ENCODE measurements at regions not wholly inside any gene's neighbourhood (a gene's known extent, or its start where the extent isn't known, plus 50 kb on each side); places are given as distances from the start of the nearest gene placed in this dataset.

DNA sequence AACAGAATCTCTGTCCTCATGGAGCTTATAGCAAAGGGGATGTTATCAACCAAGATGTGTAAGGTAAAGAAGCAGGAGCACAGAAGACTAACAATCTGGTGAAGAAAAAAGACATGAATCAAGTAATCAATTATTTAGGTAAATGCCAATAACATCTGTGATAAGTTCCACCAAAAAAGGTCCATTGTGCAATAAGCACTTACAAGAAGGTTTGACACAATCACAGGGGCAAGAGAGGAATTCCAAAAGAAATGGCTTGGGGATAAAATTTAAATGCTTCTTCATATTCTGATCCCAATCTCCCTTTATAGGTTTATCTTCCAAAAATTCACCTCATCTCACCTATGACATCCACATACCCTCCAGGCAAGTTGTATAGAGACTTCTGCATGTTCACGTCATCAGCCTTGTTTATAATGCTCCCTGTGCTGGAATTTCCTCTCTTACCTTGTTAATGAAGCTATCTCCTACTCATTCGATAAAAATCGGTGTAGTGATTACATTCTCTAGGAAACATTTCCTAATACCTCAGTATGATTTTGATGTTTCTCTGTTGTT lies 53.6 kb upstream of the DPT start:
- Mint-ChIP-seq H3K4me3 (no peak overlapping the region), H3K27me3 (peaks cover 12% of the 10 kb centered on the region), H3K4me1 (no peaks in the 10 kb centered on the region), H3K27ac (no peak overlapping the region), H3K36me3 (ENCODE audit: low read depth) (no peaks in the 10 kb centered on the region)
- DNase-seq, result no peak
- no peak for ATAC-seq
- H3K9me3 ChIP-seq (ENCODE audit: control insufficient read depth, low read length, poor library complexity, severe bottlenecking), result no peaks in the 10 kb centered on the region

GRCh38 chr1:168783458-168784210 lies 54.6 kb upstream of the DPT start:
- no peak for DNase-seq
- ATAC-seq, result no peak
- H3K4me3 Mint-ChIP-seq, result no peak overlapping the region
- H3K36me3 Mint-ChIP-seq (ENCODE audit: low read depth), result no peaks in the 10 kb centered on the region
- H3K27me3 Mint-ChIP-seq, result peaks cover 17% of the 10 kb centered on the region
- no peaks in the 10 kb centered on the region for H3K4me1 Mint-ChIP-seq
- H3K27ac Mint-ChIP-seq, result no peak overlapping the region
- no peaks in the 10 kb centered on the region for H3K9me3 ChIP-seq (ENCODE audit: control insufficient read depth, low read length, poor library complexity, severe bottlenecking)

- Mint-ChIP-seq H3K27ac (no peak overlapping the region), H3K4me1 (peaks cover 2% of the 10 kb centered on the region), H3K27me3 (peaks cover 38% of the 10 kb centered on the region), H3K36me3 (ENCODE audit: low read depth) (peaks cover 5% of the 10 kb centered on the region), H3K4me3 (no peak overlapping the region)
- DNase-seq (no peak), ATAC-seq (no peak)
- no peaks in the 10 kb centered on the region for H3K9me3 ChIP-seq (ENCODE audit: control insufficient read depth, low read length, poor library complexity, severe bottlenecking)
These were observed 57.7 kb upstream of the DPT start for GRCh38 chr1:168786476-168787330.

GRCh38 chr1:168788258-168788657 lies 59.3 kb upstream of the DPT start:
- H3K9me3 ChIP-seq (ENCODE audit: control insufficient read depth, low read length, poor library complexity, severe bottlenecking), result no peaks in the 10 kb centered on the region
- Mint-ChIP-seq H3K4me1 (peaks cover 4% of the 10 kb centered on the region), H3K4me3 (no peak overlapping the region), H3K27ac (no peak overlapping the region), H3K36me3 (ENCODE audit: low read depth) (peaks cover 5% of the 10 kb centered on the region), H3K27me3 (peaks cover 38% of the 10 kb centered on the region)
- ATAC-seq (no peak), DNase-seq (no peak)

GRCh38 chr1:168789501-168789900 lies 60.5 kb upstream of the DPT start:
- Mint-ChIP-seq H3K27ac (no peak overlapping the region), H3K36me3 (ENCODE audit: low read depth) (peaks cover 5% of the 10 kb centered on the region), H3K27me3 (peaks cover 42% of the 10 kb centered on the region), H3K4me3 (no peak overlapping the region), H3K4me1 (peaks cover 4% of the 10 kb centered on the region)
- ATAC-seq, result no peak
- H3K9me3 ChIP-seq (ENCODE audit: control insufficient read depth, low read length, poor library complexity, severe bottlenecking), result no peaks in the 10 kb centered on the region
- no peak for DNase-seq

DNA sequence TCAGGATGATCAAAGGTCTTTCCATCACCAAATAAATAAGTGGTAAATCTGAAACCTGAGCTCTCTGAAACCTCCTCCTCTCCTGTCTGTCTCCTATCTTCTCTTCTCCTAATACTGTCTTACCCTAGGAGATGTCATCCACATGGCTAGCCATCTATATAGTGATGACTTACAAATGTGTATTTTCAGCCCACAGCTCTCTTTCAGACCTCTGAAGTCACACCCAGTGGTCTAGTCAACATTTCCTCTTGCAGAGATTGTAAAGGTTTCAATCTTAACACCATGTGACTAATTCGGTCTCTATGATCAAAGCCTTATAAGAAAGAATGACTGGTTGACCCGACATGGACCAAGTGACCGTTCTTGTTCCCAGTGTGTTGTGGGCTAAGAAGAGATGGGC lies 63.1 kb upstream of the DPT start:
- no peaks in the 10 kb centered on the region for H3K9me3 ChIP-seq (ENCODE audit: control insufficient read depth, low read length, poor library complexity, severe bottlenecking)
- ATAC-seq (no peak), DNase-seq (no peak)
- Mint-ChIP-seq H3K27me3 (peaks cover 39% of the 10 kb centered on the region), H3K27ac (no peak overlapping the region), H3K4me1 (peaks cover 4% of the 10 kb centered on the region), H3K36me3 (ENCODE audit: low read depth) (peaks cover 5% of the 10 kb centered on the region), H3K4me3 (no peak overlapping the region)

DNA sequence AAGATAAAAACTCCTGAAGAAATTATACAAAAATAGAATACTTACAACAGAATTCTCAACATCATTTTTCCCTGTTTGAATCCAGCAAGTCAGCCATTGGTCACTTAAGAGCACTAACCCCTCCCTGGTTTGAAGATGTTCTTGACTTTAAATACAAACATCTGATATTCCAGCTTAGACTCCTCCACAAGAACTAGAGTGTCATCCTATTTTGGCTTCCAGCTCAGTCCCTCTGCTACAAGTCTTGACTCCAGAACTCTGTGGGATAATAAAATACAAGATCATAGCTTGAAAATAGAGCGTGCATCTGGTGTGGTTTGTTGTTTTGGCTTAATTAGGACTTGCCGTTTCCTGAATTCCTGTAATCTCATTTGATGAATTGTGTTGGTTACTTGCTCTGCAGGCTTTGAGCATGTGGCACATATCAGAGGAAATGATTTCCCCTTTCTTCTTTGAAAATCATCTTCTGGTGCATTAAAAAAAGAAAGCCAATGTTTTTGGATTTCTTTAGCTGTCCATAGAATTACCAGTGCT lies 63.7 kb upstream of the DPT start:
- DNase-seq (no peak), ATAC-seq (no peak)
- Mint-ChIP-seq H3K27me3 (peaks cover 39% of the 10 kb centered on the region), H3K27ac (no peak overlapping the region), H3K4me1 (peaks cover 4% of the 10 kb centered on the region), H3K36me3 (ENCODE audit: low read depth) (peaks cover 5% of the 10 kb centered on the region), H3K4me3 (no peak overlapping the region)
- H3K9me3 ChIP-seq (ENCODE audit: control insufficient read depth, low read length, poor library complexity, severe bottlenecking), result no peaks in the 10 kb centered on the region

- peaks cover 4% of the 10 kb centered on the region for H3K4me1 Mint-ChIP-seq
- DNase-seq (no peak), ATAC-seq (no peak)
- no peak overlapping the region for H3K4me3 Mint-ChIP-seq
- peaks cover 37% of the 10 kb centered on the region for H3K27me3 Mint-ChIP-seq
- no peak overlapping the region for H3K27ac Mint-ChIP-seq
- H3K36me3 Mint-ChIP-seq (ENCODE audit: low read depth), result peaks cover 7% of the 10 kb centered on the region
- no peaks in the 10 kb centered on the region for H3K9me3 ChIP-seq (ENCODE audit: control insufficient read depth, low read length, poor library complexity, severe bottlenecking)
These were observed 65.1 kb upstream of the DPT start for GRCh38 chr1:168794057-168794456.

- peaks cover 4% of the 10 kb centered on the region for H3K4me1 Mint-ChIP-seq
- DNase-seq (no peak), ATAC-seq (no peak)
- H3K36me3 Mint-ChIP-seq (ENCODE audit: low read depth), result peaks cover 3% of the 10 kb centered on the region
- H3K27me3 Mint-ChIP-seq, result peaks cover 25% of the 10 kb centered on the region
- H3K9me3 ChIP-seq (ENCODE audit: control insufficient read depth, low read length, poor library complexity, severe bottlenecking), result no peaks in the 10 kb centered on the region
- H3K4me3 Mint-ChIP-seq, result no peak overlapping the region
- H3K27ac Mint-ChIP-seq, result no peak overlapping the region
These were observed 66.7 kb upstream of the DPT start for GRCh38 chr1:168795681-168796080.

GRCh38 chr1:168799927-168800605 lies 71.1 kb upstream of the DPT start:
- DNase-seq (no peak), ATAC-seq (no peak)
- Mint-ChIP-seq H3K27me3 (peaks cover 20% of the 10 kb centered on the region), H3K27ac (no peak overlapping the region), H3K4me1 (no peaks in the 10 kb centered on the region), H3K36me3 (ENCODE audit: low read depth) (peaks cover 2% of the 10 kb centered on the region), H3K4me3 (no peak overlapping the region)
- H3K9me3 ChIP-seq (ENCODE audit: control insufficient read depth, low read length, poor library complexity, severe bottlenecking), result no peaks in the 10 kb centered on the region

DNA sequence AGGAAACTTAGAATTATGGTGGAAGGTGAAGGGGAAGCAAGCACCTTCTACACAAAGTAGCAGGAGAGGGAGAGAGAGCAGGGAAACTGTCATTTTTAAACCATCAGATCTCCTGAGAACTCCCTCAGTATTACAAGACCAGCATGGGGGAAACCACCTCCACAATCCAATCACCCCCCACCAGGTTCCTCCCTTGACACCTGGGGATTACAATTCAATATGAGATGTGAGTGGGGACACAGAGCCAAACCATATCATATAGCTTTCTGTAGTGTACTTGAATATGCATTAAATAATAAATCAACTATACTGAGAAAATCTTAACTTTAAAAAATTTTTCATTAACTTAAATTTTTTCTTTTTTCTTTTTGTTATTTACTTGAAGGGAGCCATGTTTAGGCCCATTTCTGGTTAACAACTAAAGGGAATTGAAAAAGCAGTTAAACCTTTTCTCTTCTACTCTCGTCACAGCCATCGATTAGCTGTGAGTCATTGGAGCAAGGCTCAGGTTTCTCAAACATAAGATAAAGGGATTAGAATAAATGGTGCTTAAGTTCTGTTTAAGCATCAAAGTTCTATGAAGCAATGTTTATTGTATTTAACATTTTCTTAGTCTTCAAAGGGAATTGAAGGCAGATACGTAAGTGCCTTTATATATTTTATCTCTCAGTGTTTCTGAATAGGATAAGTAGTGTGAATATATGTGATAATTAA lies 72.2 kb upstream of the DPT start:
- no peak overlapping the region for H3K27ac Mint-ChIP-seq
- peaks cover 20% of the 10 kb centered on the region for H3K27me3 Mint-ChIP-seq
- H3K36me3 Mint-ChIP-seq (ENCODE audit: low read depth), result peaks cover 2% of the 10 kb centered on the region
- H3K4me1 Mint-ChIP-seq, result no peaks in the 10 kb centered on the region
- H3K4me3 Mint-ChIP-seq, result no peak overlapping the region
- DNase-seq (no peak), ATAC-seq (no peak)
- no peaks in the 10 kb centered on the region for H3K9me3 ChIP-seq (ENCODE audit: control insufficient read depth, low read length, poor library complexity, severe bottlenecking)

- H3K4me3 Mint-ChIP-seq, result no peak overlapping the region
- ATAC-seq, result no peak
- no peaks in the 10 kb centered on the region for H3K9me3 ChIP-seq (ENCODE audit: control insufficient read depth, low read length, poor library complexity, severe bottlenecking)
These were observed 75.0 kb upstream of the DPT start for GRCh38 chr1:168803806-168804510.

More at GRCh38 chr1:168803806-168804510, 75.0 kb upstream of the DPT start:
- DNase-seq, result no peak
- peaks cover 16% of the 10 kb centered on the region for H3K27me3 Mint-ChIP-seq
- H3K4me1 Mint-ChIP-seq, result no peaks in the 10 kb centered on the region
- H3K27ac Mint-ChIP-seq, result no peak overlapping the region
- H3K36me3 Mint-ChIP-seq (ENCODE audit: low read depth), result no peaks in the 10 kb centered on the region
